HEK293 (cell line): ENCODE measurements at regions not wholly inside any gene's neighbourhood (a gene's known extent, or its start where the extent isn't known, plus 50 kb on each side); places are given as distances from the start of the nearest gene placed in this dataset.

Experiments used
- CTCF ChIA-PET: fragments of 350-600 bp; formaldehyde crosslinking; extraction: SDS; loops from one replicate; lab custom pipeline; 2021; ENCODE audit warnings: antibody characterized with exemption; lab: Yijun Ruan, JAX
- POLR2A ChIA-PET: fragments of 300-600 bp; formaldehyde crosslinking; extraction: SDS; loops from one replicate; lab custom pipeline; 2020; ENCODE audit warnings: antibody characterized with exemption, inconsistent platforms; lab: Yijun Ruan, JAX
- H3K27ac ChIP-seq: fragments of 200-500 bp; sonication (Bioruptor generic); 2 replicates; pipeline ENCODE4 v1.5.1; 2014; ENCODE audit warnings: low read depth, low read length, control low read depth, inconsistent platforms; ENCODE audit errors: extremely low read depth
- H3K36me3 ChIP-seq, 2 experiments: fragments of 200-500 bp in 1 of 2; sonication (Bioruptor generic) in 1 of 2; 1 replicate in 1 of 2; 2 replicates in 1 of 2; pipeline ENCODE4 v1.5.1; 2014 to 2017; ENCODE audit warnings: inconsistent platforms in 2 of 2, low read length in 2 of 2; ENCODE audit not compliant: control insufficient read depth in 2 of 2, insufficient read depth in 1 of 2
- H3K4me1 ChIP-seq: fragments of 200-500 bp; sonication (Bioruptor generic); 2 replicates; pipeline ENCODE4 v1.5.1; 2014; ENCODE audit warnings: mild to moderate bottlenecking, low read length, inconsistent platforms; ENCODE audit not compliant: control insufficient read depth, insufficient read depth
- H3K4me3 ChIP-seq: 2 replicates; pipeline ENCODE4 v1.5.1; 2011; ENCODE audit warnings: low read depth, mild to moderate bottlenecking, control low read depth, low read length, moderate library complexity
- H3K9me3 ChIP-seq: fragments of 200-500 bp; sonication (Bioruptor generic); 2 replicates; pipeline ENCODE4 v1.5.1; 2014; ENCODE audit warnings: low read depth, low read length, inconsistent platforms; ENCODE audit not compliant: control insufficient read depth, insufficient read depth
- GLIS1 ChIP-seq: fragments of 450-650 bp; formaldehyde crosslinking; IDR thresholded peaks from 2 replicates; pipeline ENCODE4 v1.5.1; 2016; ENCODE audit warnings: missing biosample characterization, missing genetic modification characterization
- GLIS2 ChIP-seq: fragments of 450-650 bp; formaldehyde crosslinking; IDR thresholded peaks from 2 replicates; pipeline ENCODE4 v1.5.1; 2016; ENCODE audit warnings: missing biosample characterization, missing genetic modification characterization
- HOXC10 ChIP-seq: sonication (generic); formaldehyde crosslinking; IDR thresholded peaks from 2 replicates; pipeline ENCODE4 v1.8.1; 2023; ENCODE audit warnings: mild to moderate bottlenecking, missing genetic modification reagents
- KLF9 ChIP-seq: fragments of 450-650 bp; formaldehyde crosslinking; IDR thresholded peaks from 2 replicates; pipeline ENCODE4 v1.5.1; 2016; ENCODE audit warnings: missing biosample characterization, missing genetic modification characterization, low read depth
- MYNN ChIP-seq: fragments of 450-650 bp; formaldehyde crosslinking; IDR thresholded peaks from 2 replicates; pipeline ENCODE4 v1.5.1; 2016; ENCODE audit warnings: missing biosample characterization, missing genetic modification characterization, borderline replicate concordance
- SALL2 ChIP-seq: fragments of 450-650 bp; formaldehyde crosslinking; IDR thresholded peaks from 2 replicates; pipeline ENCODE4 v1.5.0; 2017; ENCODE audit warnings: missing biosample characterization, mild to moderate bottlenecking, missing genetic modification characterization, borderline replicate concordance
- TRIM28 ChIP-seq: IDR thresholded peaks from 2 replicates; pipeline ENCODE4 v1.6.1; 2011; ENCODE audit warnings: low read length, control low read depth, borderline replicate concordance
- ZBTB20 ChIP-seq: fragments of 450-650 bp; formaldehyde crosslinking; IDR thresholded peaks from 2 replicates; pipeline ENCODE4 v1.5.1; 2016; ENCODE audit warnings: missing biosample characterization, missing genetic modification characterization
- ZBTB21 ChIP-seq: fragments of 450-650 bp; formaldehyde crosslinking; IDR thresholded peaks from 2 replicates; pipeline ENCODE4 v1.5.1; 2017; ENCODE audit warnings: missing biosample characterization, missing genetic modification characterization
- ZBTB49 ChIP-seq: fragments of 450-650 bp; formaldehyde crosslinking; IDR thresholded peaks from 2 replicates; pipeline ENCODE4 v1.5.1; 2016; ENCODE audit warnings: missing biosample characterization, missing genetic modification characterization, low read depth
- ZFHX2 ChIP-seq: fragments of 450-650 bp; formaldehyde crosslinking; conservative IDR thresholded peaks from 2 replicates; pipeline ENCODE4 v1.5.1; 2016; ENCODE audit warnings: missing biosample characterization, missing genetic modification characterization
- ZFP37 ChIP-seq: fragments of 450-650 bp; formaldehyde crosslinking; IDR thresholded peaks from 2 replicates; pipeline ENCODE4 v1.5.1; 2016; ENCODE audit warnings: missing biosample characterization, missing genetic modification characterization
- ZFP41 ChIP-seq: fragments of 450-650 bp; formaldehyde crosslinking; IDR thresholded peaks from 2 replicates; pipeline ENCODE4 v1.5.1; 2016; ENCODE audit warnings: missing biosample characterization, missing genetic modification characterization, borderline replicate concordance
- ZIC2 ChIP-seq: fragments of 450-650 bp; formaldehyde crosslinking; IDR thresholded peaks from 2 replicates; pipeline ENCODE4 v1.5.1; 2016; ENCODE audit warnings: missing biosample characterization, missing genetic modification characterization
- ZNF121 ChIP-seq: fragments of 450-650 bp; formaldehyde crosslinking; IDR thresholded peaks from 2 replicates; pipeline ENCODE4 v1.5.1; 2016; ENCODE audit warnings: missing biosample characterization, missing genetic modification characterization
- ZNF155 ChIP-seq: fragments of 450-650 bp; formaldehyde crosslinking; IDR thresholded peaks from 2 replicates; pipeline ENCODE4 v1.5.1; 2016; ENCODE audit warnings: missing biosample characterization, missing genetic modification characterization
- ZNF26 ChIP-seq: fragments of 450-650 bp; formaldehyde crosslinking; IDR thresholded peaks from 2 replicates; pipeline ENCODE4 v1.5.1; 2016; ENCODE audit warnings: missing biosample characterization, missing genetic modification characterization
- ZNF292 ChIP-seq: fragments of 450-650 bp; formaldehyde crosslinking; IDR thresholded peaks from 2 replicates; pipeline ENCODE4 v1.5.1; 2016; ENCODE audit warnings: low read depth, missing biosample characterization, missing genetic modification characterization, borderline replicate concordance
- ZNF341 ChIP-seq: fragments of 450-650 bp; formaldehyde crosslinking; IDR thresholded peaks from 2 replicates; pipeline ENCODE4; 2016; ENCODE audit warnings: low read depth, missing biosample characterization, missing genetic modification characterization
- ZNF366 ChIP-seq: fragments of 450-650 bp; formaldehyde crosslinking; conservative IDR thresholded peaks from 2 replicates; pipeline ENCODE4 v1.5.1; 2016; ENCODE audit warnings: missing biosample characterization, missing genetic modification characterization
- ZNF423 ChIP-seq: fragments of 450-650 bp; formaldehyde crosslinking; IDR thresholded peaks from 2 replicates; pipeline ENCODE4 v1.5.1; 2016; ENCODE audit warnings: missing biosample characterization, missing genetic modification characterization
- ZNF449 ChIP-seq: fragments of 450-650 bp; formaldehyde crosslinking; IDR thresholded peaks from 2 replicates; pipeline ENCODE4 v1.5.1; 2017; ENCODE audit warnings: missing biosample characterization, mild to moderate bottlenecking, missing genetic modification characterization, moderate library complexity
- ZNF473 ChIP-seq: fragments of 450-650 bp; formaldehyde crosslinking; IDR thresholded peaks from 2 replicates; pipeline ENCODE4 v1.5.1; 2017; ENCODE audit warnings: missing biosample characterization, missing genetic modification characterization
- ZNF580 ChIP-seq: fragments of 450-650 bp; formaldehyde crosslinking; IDR thresholded peaks from 2 replicates; pipeline ENCODE4 v1.5.1; 2016; ENCODE audit warnings: missing biosample characterization, missing genetic modification characterization
- ZNF624 ChIP-seq: fragments of 450-650 bp; formaldehyde crosslinking; IDR thresholded peaks from 2 replicates; pipeline ENCODE4 v1.5.1; 2017; ENCODE audit warnings: missing biosample characterization, missing genetic modification characterization
- ZNF664 ChIP-seq: fragments of 450-650 bp; formaldehyde crosslinking; IDR thresholded peaks from 2 replicates; pipeline ENCODE4 v1.5.1; 2016; ENCODE audit warnings: missing biosample characterization, missing genetic modification characterization
- ZNF677 ChIP-seq: fragments of 450-650 bp; IDR thresholded peaks from 2 replicates; pipeline ENCODE4 v1.5.0; 2018; ENCODE audit warnings: missing biosample characterization, mild to moderate bottlenecking, missing genetic modification characterization, moderate library complexity
- ZNF777 ChIP-seq: fragments of 450-650 bp; formaldehyde crosslinking; IDR thresholded peaks from 2 replicates; pipeline ENCODE4 v1.5.1; 2017; ENCODE audit warnings: missing biosample characterization, missing genetic modification characterization, borderline replicate concordance

- ChIA-PET POLR2A (no interaction called here), CTCF (no interaction called here)
- no peaks in the 10 kb centered on the region for H3K36me3 ChIP-seq
- H3K4me1 ChIP-seq, result no peaks in the 10 kb centered on the region
- TF ChIP-seq ZNF341 (tag by site-specific recombination), result no peak
- TF ChIP-seq ZBTB20, result no peak
- TF ChIP-seq ZNF777 (tag by site-specific recombination), result no peak
- no peak for TF ChIP-seq ZNF624
- no peak for TF ChIP-seq KLF9 (tag by site-specific recombination)
- TF ChIP-seq ZBTB49 (tag by site-specific recombination), result no peak
- no peak for TF ChIP-seq ZNF580 (tag by site-specific recombination)
- no peak for TF ChIP-seq ZFP41 (tag by site-specific recombination)
- TF ChIP-seq GLIS1, result no peak
- H3K4me3 ChIP-seq, result no peak overlapping the region
- no peaks in the 10 kb centered on the region; the same call in 1 of the 2 replicates for H3K9me3 ChIP-seq
- H3K27ac ChIP-seq, result no peak overlapping the region
Observed at GRCh38 chr17:73910821-73911515, 266.7 kb upstream of the SDK2 start.

- Histone ChIP-seq H3K9me3 (no peaks in the 10 kb centered on the region; the same call in 1 of the 2 replicates), H3K27ac (no peak overlapping the region), H3K36me3 (no peaks in the 10 kb centered on the region), H3K4me1 (no peaks in the 10 kb centered on the region), H3K4me3 (no peak overlapping the region)
- TF ChIP-seq ZNF664 (peak; percentile 66), ZBTB21 (tag by site-specific recombination) (peak; percentile 69), SALL2 (no peak), ZIC2 (tag by site-specific recombination) (no peak)
- CTCF ChIA-PET, result interaction anchor here (0.6 kb wide), 1 partner anchor 174 kb away, joined by 3 read pairs; no protein-coding TSS in a partner anchor
- POLR2A ChIA-PET, result no interaction called here
Observed at GRCh38 chr17:73911726-73912372, 267.6 kb upstream of the SDK2 start.

- H3K4me3 ChIP-seq, result no peak overlapping the region
- H3K9me3 ChIP-seq, result no peaks in the 10 kb centered on the region; the same call in 1 of the 2 replicates
- CTCF ChIA-PET, result interaction anchor here (0.6 kb wide), 1 partner anchor 174 kb away, joined by 3 read pairs; no protein-coding TSS in a partner anchor
- no peaks in the 10 kb centered on the region for H3K36me3 ChIP-seq
- no peak overlapping the region for H3K27ac ChIP-seq
- H3K4me1 ChIP-seq, result no peaks in the 10 kb centered on the region
- POLR2A ChIA-PET, result no interaction called here
- peak; percentile 82 for TF ChIP-seq ZNF366
- TF ChIP-seq ZNF449 (tag by site-specific recombination), result no peak
- TF ChIP-seq ZFP37, result no peak
- TF ChIP-seq ZNF121 (tag by site-specific recombination), result no peak
- TF ChIP-seq ZNF473, result no peak
- TF ChIP-seq ZNF155 (tag by site-specific recombination), result 0 out of 2 replicates have a peak, but pooled peaks have one; percentile 49
- TF ChIP-seq ZFHX2 (tag by site-specific recombination), result no peak
- no peak for TF ChIP-seq ZNF26 (tag by site-specific recombination)
- no peak for TF ChIP-seq ZNF423 (tag by site-specific recombination)
- no peak for TF ChIP-seq MYNN (tag by site-specific recombination)
- no peak for TF ChIP-seq TRIM28
- TF ChIP-seq HOXC10 (CRISPR knock-in tag), result no peak
- no peak for TF ChIP-seq ZNF292 (tag by site-specific recombination)
- TF ChIP-seq GLIS2 (tag by site-specific recombination), result no peak
- TF ChIP-seq ZNF677, result no peak
Observed at GRCh38 chr17:73912373-73912746, 268.1 kb upstream of the SDK2 start.
